GM19324 (cell line): ENCODE measurements at regions not wholly inside any gene's neighbourhood (a gene's known extent, or its start where the extent isn't known, plus 50 kb on each side); places are given as distances from the start of the nearest gene placed in this dataset.
"Not testable (repeated sequence)": the region's sequence is repeated elsewhere in the genome, so short reads cannot be mapped to it uniquely, and the experiment has no call there.

ENCODE experiments used
- ATAC-seq: cut with Tn5 transposase; IDR thresholded peaks from one replicate; pipeline ENCODE4 v1.9.1; 2021; ENCODE audit warnings: mild to moderate bottlenecking, moderate library complexity; ENCODE audit not compliant: unreplicated experiment, low FRiP score

- ATAC-seq = no peak
Measured at GRCh38 chr22:34798605-34799004, 267.4 kb upstream of the ISX start.

- ATAC-seq = no peak
Measured at GRCh38 chr22:34800260-34800980, 265.5 kb upstream of the ISX start.

- ATAC-seq = no peak
Measured at GRCh38 chr22:34801221-34801620, 264.7 kb upstream of the ISX start.

GRCh38 chr22:34804091-34804490, 261.9 kb upstream of the ISX start:
- no peak for ATAC-seq

GRCh38 chr22:34804604-34805003, 261.4 kb upstream of the ISX start:
- no peak for ATAC-seq

GRCh38 chr22:34805771-34806170, 260.2 kb upstream of the ISX start:
- no peak for ATAC-seq

GRCh38 chr22:34808618-34809017, 257.3 kb upstream of the ISX start:
- no peak for ATAC-seq

GRCh38 chr22:34812631-34813030, 253.3 kb upstream of the ISX start:
- no peak for ATAC-seq

- ATAC-seq = no peak
Measured at GRCh38 chr22:34814260-34815025, 251.5 kb upstream of the ISX start.

GRCh38 chr22:34829485-34829884, 236.5 kb upstream of the ISX start:
- ATAC-seq = no peak

- no peak for ATAC-seq
Measured at GRCh38 chr22:34834059-34834458, 231.9 kb upstream of the ISX start.

GRCh38 chr22:34834541-34834940, 231.4 kb upstream of the ISX start:
- not testable (repeated sequence) for ATAC-seq

GRCh38 chr22:34841331-34841771, 224.6 kb upstream of the ISX start:
- ATAC-seq = no peak

GRCh38 chr22:34841911-34842310, 224.0 kb upstream of the ISX start:
- no peak for ATAC-seq

- no peak for ATAC-seq
Measured at GRCh38 chr22:34842630-34843029, 223.3 kb upstream of the ISX start.

- ATAC-seq = not testable (repeated sequence)
Measured at GRCh38 chr22:34843743-34844142, 222.2 kb upstream of the ISX start.

GRCh38 chr22:34845391-34845790, 220.6 kb upstream of the ISX start:
- ATAC-seq = no peak

- ATAC-seq = peak; percentile 52
Measured at GRCh38 chr22:34847072-34847471, 218.9 kb upstream of the ISX start.

GRCh38 chr22:34849965-34850364, 216.0 kb upstream of the ISX start:
- ATAC-seq = no peak

- no peak for ATAC-seq
Measured at GRCh38 chr22:34851918-34852662, 213.9 kb upstream of the ISX start.

- ATAC-seq = no peak
Measured at GRCh38 chr22:34855471-34855870, 210.5 kb upstream of the ISX start.
